Mucosa of descending colon (tissue), 3 donors: ENCODE measurements at regions not wholly inside any gene's neighbourhood (a gene's known extent, or its start where the extent isn't known, plus 50 kb on each side); places are given as distances from the start of the nearest gene placed in this dataset.

Experiments used
- ATAC-seq: fragments of 200-7000 bp; cut with Tn5 transposase; one replicate; pipeline ENCODE4 v1.9.1; 2020; ENCODE audit warnings: mild to moderate bottlenecking, moderate library complexity
- DNase-seq, 3 donors: peaks; one replicate each; pipeline ENCODE4 v3.0.0-alpha.2; 2020
- H3K36me3 ChIP-seq: fragments of 200-600 bp; one replicate; pipeline ENCODE4 v1.8.0; 2021; ENCODE audit warnings: low read depth, mild to moderate bottlenecking
- H3K4me1 ChIP-seq: fragments of 200-600 bp; one replicate; pipeline ENCODE4 v1.8.0; 2021; ENCODE audit warnings: low read depth, mild to moderate bottlenecking
- H3K4me3 ChIP-seq: fragments of 200-600 bp; one replicate; pipeline ENCODE4 v1.8.0; 2021; ENCODE audit warnings: mild to moderate bottlenecking
- H3K9me3 ChIP-seq: fragments of 200-600 bp; one replicate; pipeline ENCODE4 v1.8.0; 2021; ENCODE audit warnings: mild to moderate bottlenecking
- CTCF ChIP-seq: fragments of 200-600 bp; IDR thresholded peaks from one replicate; pipeline ENCODE4 v1.8.0; 2022; ENCODE audit warnings: antibody characterized with exemption, mild to moderate bottlenecking
- intact Hi-C, 2 donors: fragments of 100-400 bp; cut with DNase I in 1 of 2; cut with micrococcal nuclease in 1 of 2; formaldehyde crosslinking; loops; one replicate each; pipeline versions ENCODE4 v1.11.0 to v1.11.1; 2022; cut with DNase I, micrococcal nuclease
- donor health status: DM: no; HTN: no; CAD: no; lungs with moderate emphysema.
- donor health status: DM: no; HTN: no; CAD: no.
- donor health status: DM: no; HTN: yes; CAD: no.

- no peaks in the 10 kb centered on the region for H3K9me3 ChIP-seq
- H3K4me3 ChIP-seq, result no peak overlapping the region
- no peak for DNase-seq
- H3K4me1 ChIP-seq, result no peaks in the 10 kb centered on the region
- no peaks in the 10 kb centered on the region for H3K36me3 ChIP-seq
- no peak for ATAC-seq
- TF ChIP-seq CTCF, result no peak
- intact Hi-C loops, result no loop called here
These were observed 1172.8 kb upstream of the TENM4 start for GRCh38 chr11:80613655-80614054.

GRCh38 chr11:80610516-80610915 lies 1169.7 kb upstream of the TENM4 start:
- Histone ChIP-seq H3K4me3 (no peak overlapping the region), H3K9me3 (no peaks in the 10 kb centered on the region), H3K36me3 (no peaks in the 10 kb centered on the region), H3K4me1 (no peaks in the 10 kb centered on the region)
- intact Hi-C loops, result no loop called here
- DNase-seq (no peak), ATAC-seq (no peak)
- TF ChIP-seq CTCF, result no peak

DNA sequence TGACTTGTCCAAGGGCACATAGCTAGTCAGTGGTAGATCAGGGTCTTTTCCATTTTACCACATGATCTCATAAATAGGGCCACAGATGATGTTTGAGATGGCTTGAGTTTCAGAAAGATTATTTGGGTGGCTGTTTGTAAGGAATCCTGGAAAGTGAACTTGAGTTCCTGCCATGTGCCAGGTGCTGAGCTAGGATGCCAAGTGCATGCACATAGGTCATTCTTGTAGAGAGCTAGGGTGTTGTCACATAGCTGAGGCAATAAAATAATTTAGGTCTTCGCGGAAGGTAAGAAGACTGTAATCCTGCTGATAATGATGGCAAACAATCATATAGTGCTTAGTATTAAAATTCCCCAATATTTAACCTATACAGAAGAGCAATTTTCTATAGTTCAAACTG lies 1162.6 kb upstream of the TENM4 start:
- peak in 2 of 3 donors; percentile 42 to 65 for DNase-seq
- ATAC-seq, result peak; percentile 96
- peaks cover 15% of the 10 kb centered on the region for H3K4me1 ChIP-seq
- H3K4me3 ChIP-seq, result no peak overlapping the region
- intact Hi-C loops, result no loop called here
- no peaks in the 10 kb centered on the region for H3K36me3 ChIP-seq
- TF ChIP-seq CTCF, result no peak
- no peaks in the 10 kb centered on the region for H3K9me3 ChIP-seq

DNA sequence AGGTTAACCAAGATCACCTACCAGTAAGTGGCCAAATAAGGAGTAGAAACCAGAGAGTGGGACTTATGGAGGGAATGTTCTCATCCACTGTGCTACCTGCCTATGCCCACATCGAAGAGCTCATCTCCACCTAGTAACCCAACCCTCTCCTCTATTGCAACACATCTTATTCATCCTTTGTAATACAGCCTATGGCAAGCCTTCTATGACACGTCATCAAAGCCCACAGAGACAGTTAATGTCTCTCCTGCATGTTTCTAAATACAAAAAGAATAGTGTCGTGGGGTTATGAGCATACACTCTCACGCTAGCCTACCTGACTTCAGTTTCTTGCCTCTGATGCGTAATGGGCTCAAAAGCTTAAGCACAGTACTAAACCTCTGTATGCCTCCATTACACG lies 1158.1 kb upstream of the TENM4 start:
- Histone ChIP-seq H3K4me1 (peaks cover 24% of the 10 kb centered on the region), H3K4me3 (no peak overlapping the region), H3K36me3 (no peaks in the 10 kb centered on the region), H3K9me3 (no peaks in the 10 kb centered on the region)
- ATAC-seq (no peak), DNase-seq (no peak)
- TF ChIP-seq CTCF, result no peak
- intact Hi-C loops, result no loop called here

- no peak for DNase-seq
- Histone ChIP-seq H3K4me3 (no peak overlapping the region), H3K4me1 (peaks cover 9% of the 10 kb centered on the region), H3K9me3 (no peaks in the 10 kb centered on the region), H3K36me3 (no peaks in the 10 kb centered on the region)
- no peak for ATAC-seq
- no peak for TF ChIP-seq CTCF
- intact Hi-C loops, result no loop called here
These were observed 1155.5 kb upstream of the TENM4 start for GRCh38 chr11:80596291-80596810.

DNA sequence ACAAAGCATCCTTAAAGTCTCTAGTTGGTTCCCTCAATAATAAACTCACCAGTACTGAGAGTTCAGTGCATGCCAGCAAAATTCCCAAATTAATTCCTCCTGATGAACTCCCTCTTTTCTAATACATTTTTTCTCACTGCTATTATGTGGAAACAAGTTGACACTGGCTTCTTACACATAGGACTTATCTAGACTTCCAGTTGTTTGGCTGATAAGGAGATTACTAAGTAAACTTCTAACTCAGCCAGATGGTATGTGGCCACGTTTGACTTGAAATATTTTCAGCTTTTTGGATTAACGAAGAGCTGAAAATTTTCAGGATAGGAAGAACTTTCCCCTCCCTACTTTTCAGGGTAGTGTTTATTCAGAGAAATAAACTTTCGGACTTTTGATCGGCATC lies 1154.2 kb upstream of the TENM4 start:
- intact Hi-C loops, result no loop called here
- H3K9me3 ChIP-seq, result no peaks in the 10 kb centered on the region

More for the DNA sequence above, 1154.2 kb upstream of the TENM4 start:
- H3K36me3 ChIP-seq, result no peaks in the 10 kb centered on the region
- DNase-seq (no peak), ATAC-seq (peak; percentile 70)
- TF ChIP-seq CTCF, result no peak
- H3K4me1 ChIP-seq, result peaks cover 9% of the 10 kb centered on the region
- H3K4me3 ChIP-seq, result no peak overlapping the region
